ENCODE measurements at regions not wholly inside any gene's neighbourhood (a gene's known extent, or its start where the extent isn't known, plus 50 kb on each side); places are given as distances from the start of the nearest gene placed in this dataset.
"Not testable (repeated sequence)": the region's sequence is repeated elsewhere in the genome, so short reads cannot be mapped to it uniquely, and the experiment has no call there.

- DNase-seq: no peak
Measured at GRCh38 chr5:174453690-174454089, 270.7 kb upstream of the MSX2 start.

DNA sequence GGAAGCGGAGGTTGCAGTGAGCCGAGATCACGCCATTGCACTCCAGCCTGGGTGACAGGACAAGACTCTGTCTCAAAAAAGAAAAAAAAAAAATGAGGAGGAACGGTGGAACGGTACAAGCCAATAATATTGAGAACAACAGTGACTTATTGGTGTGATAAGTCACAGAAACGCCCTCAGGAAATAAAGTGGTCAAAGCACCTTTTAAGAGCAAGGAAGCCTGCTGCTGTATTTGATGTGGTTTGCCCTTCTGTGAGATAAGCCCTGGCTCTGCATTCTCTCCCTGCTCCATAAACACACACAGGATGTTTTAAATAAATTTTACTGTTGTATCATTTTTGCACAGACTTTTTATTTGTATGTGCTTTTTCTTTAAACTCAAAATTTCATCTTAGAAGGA, 269.9 kb upstream of the MSX2 start:
- no peak for DNase-seq

- no peak for DNase-seq
Measured at GRCh38 chr5:174454890-174455289, 269.5 kb upstream of the MSX2 start.

DNA sequence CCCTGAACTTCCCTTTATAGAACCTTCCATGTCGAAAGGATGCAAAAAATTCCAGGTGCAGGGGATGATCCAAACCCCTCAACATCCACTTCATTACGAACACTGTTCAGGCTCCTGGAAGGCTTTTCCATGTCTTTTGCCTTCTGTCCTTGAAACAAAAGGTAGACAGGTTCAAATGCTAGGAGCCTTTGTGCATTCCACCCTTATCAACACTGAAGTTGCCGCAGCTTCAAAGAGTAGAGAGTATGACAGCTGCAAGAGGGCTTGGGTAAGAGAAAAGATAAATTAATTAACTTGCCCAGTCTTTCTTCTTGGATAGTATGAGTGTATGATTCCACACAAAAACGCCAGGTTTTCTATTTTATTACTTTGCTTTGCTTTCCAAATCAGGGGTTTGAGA, 269.1 kb upstream of the MSX2 start:
- no peak for DNase-seq

DNA sequence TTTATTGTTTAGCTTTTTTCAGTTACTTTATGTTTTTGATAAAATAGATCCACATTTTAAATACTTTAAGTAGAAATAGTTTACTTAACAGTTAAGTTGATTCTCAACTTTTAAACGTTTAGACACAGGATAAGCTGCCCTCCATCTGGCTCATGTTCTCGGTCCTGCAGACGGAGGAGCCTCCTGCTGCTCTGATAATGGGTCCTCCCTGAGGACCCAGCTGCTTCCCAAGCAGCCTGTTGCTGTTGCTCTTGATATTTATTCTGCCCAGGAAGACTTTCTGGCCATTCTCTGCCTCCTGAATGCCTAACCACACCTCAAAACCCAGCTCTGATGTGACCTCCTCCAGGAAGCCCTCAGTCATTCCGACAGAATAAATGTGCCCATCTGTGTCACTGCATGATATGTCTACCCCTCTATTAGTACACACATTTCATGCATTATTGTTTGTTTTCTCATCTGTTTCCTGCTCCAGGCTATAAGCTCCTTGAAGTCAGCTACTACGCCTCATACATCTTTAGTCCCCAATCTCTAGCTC, 267.2 kb upstream of the MSX2 start:
- DNase-seq: no peak

- DNase-seq: no peak
Measured at GRCh38 chr5:174459071-174459702, 265.2 kb upstream of the MSX2 start.

GRCh38 chr5:174459832-174460448, 264.4 kb upstream of the MSX2 start:
- no peak for DNase-seq

- no peak for DNase-seq
Measured at GRCh38 chr5:174462129-174462528, 262.3 kb upstream of the MSX2 start.

- no peak for DNase-seq
Measured at GRCh38 chr5:174464504-174465165, 259.7 kb upstream of the MSX2 start.

DNA sequence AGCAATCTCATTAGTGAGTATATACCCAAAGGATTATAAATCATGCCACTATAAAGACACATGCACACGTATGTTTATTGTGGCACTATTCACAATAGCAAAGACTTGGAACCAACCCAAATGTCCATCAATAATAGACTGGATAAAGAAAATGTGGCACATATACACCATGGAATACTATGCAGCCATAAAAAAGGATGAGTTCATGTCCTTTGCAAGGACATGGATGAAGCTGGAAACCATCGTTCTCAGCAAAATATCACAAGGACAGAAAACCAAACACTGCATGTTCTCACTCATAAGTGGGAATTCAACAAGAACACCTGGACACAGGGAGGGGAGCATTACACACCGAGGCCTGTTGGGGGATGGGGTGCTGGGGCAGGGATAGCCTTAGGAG, 252.9 kb upstream of the MSX2 start:
- DNase-seq: not testable (repeated sequence)

DNA sequence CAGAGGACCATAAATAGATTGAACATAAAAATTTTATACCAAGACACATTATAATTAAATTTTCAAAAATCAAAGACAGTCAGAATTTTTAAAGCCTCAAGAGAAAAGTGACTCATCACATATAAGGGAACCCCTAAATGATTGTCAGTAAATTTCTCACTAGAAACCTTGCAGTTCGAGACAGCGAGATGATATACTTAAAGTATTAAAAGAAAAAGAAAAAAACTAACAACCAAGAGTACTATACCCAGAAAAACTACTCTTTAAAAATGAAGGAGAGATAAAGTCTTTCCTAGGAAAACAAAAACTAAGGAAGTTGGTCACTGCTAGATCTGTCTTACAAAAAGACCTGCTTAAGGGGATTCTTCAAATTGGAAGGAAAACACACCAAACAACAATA, 251.4 kb upstream of the MSX2 start:
- DNase-seq: no peak

DNA sequence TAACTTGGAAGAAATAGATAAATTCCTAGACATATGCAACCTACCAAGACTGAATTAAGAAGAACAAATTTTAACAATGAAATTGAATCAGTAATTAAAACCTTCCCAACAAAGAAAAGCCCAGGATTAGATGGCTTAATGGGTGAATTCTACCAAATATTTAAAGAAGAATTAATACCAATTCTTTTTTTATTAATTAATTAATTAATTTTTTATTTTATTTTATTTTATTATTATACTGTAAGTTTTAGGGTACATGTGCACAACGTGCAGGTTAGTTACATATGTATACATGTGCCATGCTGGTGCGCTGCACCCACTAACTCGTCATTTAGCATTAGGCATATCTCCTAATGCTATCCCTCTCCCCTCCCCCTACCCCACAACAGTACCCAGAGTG, 248.4 kb upstream of the MSX2 start:
- not testable (repeated sequence) for DNase-seq

GRCh38 chr5:174479325-174479724, 245.1 kb upstream of the MSX2 start:
- no peak for DNase-seq

- DNase-seq: no peak
Measured at GRCh38 chr5:174481737-174482136, 242.6 kb upstream of the MSX2 start.

GRCh38 chr5:174482607-174483024, 241.8 kb upstream of the MSX2 start:
- DNase-seq: no peak

DNA sequence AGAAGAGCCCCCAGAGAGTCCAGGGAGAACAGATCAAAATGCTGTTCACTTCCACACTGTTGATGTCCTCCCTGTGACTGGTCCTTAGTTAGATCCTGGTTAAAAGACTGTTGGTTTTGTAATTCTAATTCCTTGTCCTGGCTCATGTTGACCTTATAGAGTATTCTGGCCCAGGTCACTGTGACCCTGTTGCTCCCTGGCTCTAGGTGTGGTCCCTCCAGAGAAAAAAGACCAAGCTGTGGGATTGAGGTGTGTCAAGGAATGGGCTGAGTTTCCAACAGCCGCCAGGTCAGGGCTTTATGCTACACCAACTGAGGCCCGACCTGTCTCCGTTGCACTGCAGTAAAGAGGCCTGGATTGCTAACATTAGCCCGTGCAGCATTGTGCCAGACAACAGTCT, 241.0 kb upstream of the MSX2 start:
- DNase-seq: no peak

GRCh38 chr5:174489215-174489614, 235.2 kb upstream of the MSX2 start:
- DNase-seq: no peak

GRCh38 chr5:174489920-174490597, 234.3 kb upstream of the MSX2 start:
- no peak for DNase-seq

DNA sequence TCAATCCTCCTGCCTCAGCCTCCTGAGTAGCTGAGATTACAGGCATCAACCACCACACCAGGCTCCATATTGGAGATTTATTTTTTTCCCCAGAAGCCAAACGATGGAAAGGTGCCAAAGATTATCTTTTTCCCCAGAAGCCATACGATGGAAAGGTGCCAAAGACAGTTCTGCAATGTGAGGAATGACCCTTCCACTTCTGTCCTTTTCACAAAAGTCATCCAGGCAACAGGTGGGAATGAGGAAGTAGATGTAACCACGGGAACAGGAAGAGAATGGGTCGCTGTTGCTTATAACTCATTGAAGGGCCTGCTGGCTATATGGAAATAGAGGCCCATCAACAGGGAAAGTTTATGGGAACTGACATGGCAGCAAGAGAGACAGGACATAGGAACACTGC, 233.7 kb upstream of the MSX2 start:
- no peak for DNase-seq

DNA sequence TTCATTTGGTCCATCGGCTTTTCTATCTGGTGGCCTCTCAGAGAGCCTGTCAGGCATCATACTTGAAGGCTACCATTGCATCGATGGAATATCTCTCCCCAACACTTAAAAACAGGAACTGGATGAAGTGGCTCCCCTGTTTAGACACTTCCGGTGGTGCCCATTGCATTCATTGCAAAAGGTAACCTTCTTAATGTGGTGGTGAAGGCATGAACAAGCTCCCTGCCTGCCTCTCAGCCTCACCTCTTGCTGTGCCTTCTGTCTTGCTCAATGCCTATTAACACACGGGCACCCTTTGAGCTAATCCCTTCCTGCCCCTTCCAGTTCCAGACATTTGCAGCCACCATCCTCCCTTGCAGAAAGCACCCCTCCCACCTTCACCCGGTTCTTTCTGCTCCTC, 233.1 kb upstream of the MSX2 start:
- DNase-seq: no peak

- no peak for DNase-seq
Measured at GRCh38 chr5:174491761-174492350, 232.5 kb upstream of the MSX2 start.

DNA sequence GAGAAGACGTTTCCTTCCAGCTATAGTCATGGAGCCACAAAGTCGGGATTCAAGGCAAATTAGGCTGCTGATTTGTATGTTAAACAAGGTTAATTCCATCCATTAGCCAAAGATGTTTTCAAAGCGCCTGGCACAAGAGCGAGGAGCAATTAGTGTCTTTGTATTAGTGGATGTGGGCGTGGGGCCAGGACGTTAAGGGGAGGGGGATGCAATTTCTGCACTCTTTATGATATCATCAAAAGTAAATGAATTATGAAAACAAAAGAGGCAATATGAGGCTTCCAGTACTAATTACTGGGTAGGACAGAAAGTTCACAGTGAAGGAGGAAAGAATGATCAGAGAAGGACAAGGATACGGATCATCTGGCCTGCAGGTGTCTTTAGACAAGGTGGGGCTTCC, 230.9 kb upstream of the MSX2 start:
- no peak for DNase-seq

- DNase-seq: not testable (repeated sequence)
Measured at GRCh38 chr5:174497939-174498338, 226.4 kb upstream of the MSX2 start.
